Thyroid gland (tissue), 4 donors: ENCODE measurements at regions not wholly inside any gene's neighbourhood (a gene's known extent, or its start where the extent isn't known, plus 50 kb on each side); places are given as distances from the start of the nearest gene placed in this dataset.

Source experiments
- POLR2A ChIP-seq, 2 donors: fragments of 450-650 bp; IDR thresholded peaks; one replicate each; pipeline ENCODE4 v1.6.1; 2017; ENCODE audit warnings: antibody characterized with exemption in 2 of 2, mild to moderate bottlenecking in 2 of 2, moderate library complexity in 1 of 2
- TF ChIP-seq, protein P1 (sequence below), 6 experiments: fragments of 200-600 bp in 3 of 6; fragments of 450-650 bp in 3 of 6; sonication (generic) in 3 of 6; IDR thresholded peaks; one replicate each; pipeline ENCODE4 v1.5.1; 2016 to 2019; ENCODE audit warnings: antibody characterized with exemption in 6 of 6, mild to moderate bottlenecking in 2 of 6, inconsistent platforms in 1 of 6, moderate library complexity in 1 of 6

DNA sequence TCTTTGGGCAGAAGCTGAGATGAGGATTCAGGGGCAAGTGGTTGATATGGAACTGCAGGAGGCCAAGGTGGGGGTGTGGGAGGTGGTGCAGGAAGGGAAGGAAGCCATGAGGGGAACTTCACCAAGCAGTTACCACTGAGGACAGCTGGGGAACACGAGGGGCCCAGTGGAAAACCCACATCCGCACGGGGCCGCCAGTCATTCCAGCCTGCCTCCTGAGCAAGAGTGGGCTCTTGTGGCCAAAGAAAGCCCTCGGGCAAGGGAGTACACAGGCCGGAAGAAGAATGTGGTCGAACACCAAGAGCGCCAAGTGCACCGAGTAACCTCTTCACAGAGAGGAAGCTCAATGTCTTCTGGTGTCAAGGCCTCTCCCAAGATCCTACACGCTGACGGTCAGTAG, 252.2 kb upstream of the FOXN3 start:
- TF ChIP-seq POLR2A (IDR thresholded peaks at IDR 0.05): no peak
- TF ChIP-seq, protein P1, sequence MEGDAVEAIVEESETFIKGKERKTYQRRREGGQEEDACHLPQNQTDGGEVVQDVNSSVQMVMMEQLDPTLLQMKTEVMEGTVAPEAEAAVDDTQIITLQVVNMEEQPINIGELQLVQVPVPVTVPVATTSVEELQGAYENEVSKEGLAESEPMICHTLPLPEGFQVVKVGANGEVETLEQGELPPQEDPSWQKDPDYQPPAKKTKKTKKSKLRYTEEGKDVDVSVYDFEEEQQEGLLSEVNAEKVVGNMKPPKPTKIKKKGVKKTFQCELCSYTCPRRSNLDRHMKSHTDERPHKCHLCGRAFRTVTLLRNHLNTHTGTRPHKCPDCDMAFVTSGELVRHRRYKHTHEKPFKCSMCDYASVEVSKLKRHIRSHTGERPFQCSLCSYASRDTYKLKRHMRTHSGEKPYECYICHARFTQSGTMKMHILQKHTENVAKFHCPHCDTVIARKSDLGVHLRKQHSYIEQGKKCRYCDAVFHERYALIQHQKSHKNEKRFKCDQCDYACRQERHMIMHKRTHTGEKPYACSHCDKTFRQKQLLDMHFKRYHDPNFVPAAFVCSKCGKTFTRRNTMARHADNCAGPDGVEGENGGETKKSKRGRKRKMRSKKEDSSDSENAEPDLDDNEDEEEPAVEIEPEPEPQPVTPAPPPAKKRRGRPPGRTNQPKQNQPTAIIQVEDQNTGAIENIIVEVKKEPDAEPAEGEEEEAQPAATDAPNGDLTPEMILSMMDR (IDR thresholded peaks at IDR 0.05): no peak
